Kidney (tissue), 13 donors: ENCODE measurements at regions not wholly inside any gene's neighbourhood (a gene's known extent, or its start where the extent isn't known, plus 50 kb on each side); places are given as distances from the start of the nearest gene placed in this dataset.

Source experiments
- DNase-seq, 5 donors: peaks; one replicate each; pipeline ENCODE4 v3.0.0-alpha.2; 2013 to 2020
- FAIRE-seq: peaks from 2 replicates; lab custom pipeline; 2012; peaks lifted over from hg19 to GRCh38; lab: Jason Lieb, UNC
- H3K27ac ChIP-seq, 2 donors: one replicate each; pipeline ENCODE4 v1.7.0; 2013; ENCODE audit warnings: low read depth in 2 of 2, low read length in 2 of 2, inconsistent platforms in 1 of 2
- H3K27me3 ChIP-seq: one replicate; pipeline ENCODE4 v1.7.1; 2013; ENCODE audit warnings: low read length, inconsistent platforms; ENCODE audit not compliant: control insufficient read depth, insufficient read depth
- H3K36me3 ChIP-seq, 3 donors: one replicate each; pipeline versions ENCODE4 v1.7.0 to v1.7.1; 2013; ENCODE audit warnings: low read length in 3 of 3, control low read depth in 1 of 3, inconsistent platforms in 1 of 3; ENCODE audit not compliant: insufficient read depth in 3 of 3, control insufficient read depth in 2 of 3
- H3K4me1 ChIP-seq, 3 donors: one replicate each; pipeline versions ENCODE4 v1.7.0 to v1.7.1; 2013; ENCODE audit warnings: low read length in 3 of 3, inconsistent platforms in 1 of 3, low read depth in 1 of 3; ENCODE audit not compliant: control insufficient read depth in 2 of 3, insufficient read depth in 2 of 3
- H3K4me3 ChIP-seq, 3 donors: one replicate each; pipeline versions ENCODE4 v1.7.0 to v1.8.1; 2013; ENCODE audit warnings: low read length in 3 of 3, control low read depth in 1 of 3, inconsistent platforms in 1 of 3
- H3K9ac ChIP-seq, 3 donors: one replicate each; pipeline versions ENCODE4 v1.7.0 to v1.7.1; 2013; ENCODE audit warnings: low read length in 3 of 3, control low read depth in 1 of 3, inconsistent platforms in 1 of 3
- H3K9me3 ChIP-seq, 3 donors: one replicate each; pipeline versions ENCODE4 v1.7.0 to v1.7.1; 2013; ENCODE audit warnings: low read length in 3 of 3, control low read depth in 1 of 3, inconsistent platforms in 1 of 3; ENCODE audit not compliant: control insufficient read depth in 2 of 3, insufficient read depth in 1 of 3
- intact Hi-C: fragments of 100-400 bp; cut with DNase I; formaldehyde crosslinking; loops from one replicate; pipeline ENCODE4 v1.11.1; 2022
- TF ChIP-seq, protein P1 (sequence below): IDR thresholded peaks from 3 replicates; pipeline ENCODE4 v1.5.1; 2012; ENCODE audit warnings: mild to moderate bottlenecking, moderate library complexity, borderline replicate concordance; ENCODE audit not compliant: insufficient read depth; ENCODE audit errors: extremely low read depth
- donor health status: control.
- donor health status: control.
- donor health status: control.
- donor health status: control.
- donor health status: control.
- donor health status: DM: yes; HTN: yes; CAD: no.
- donor health status: Normal renal cell carcinoma (clear cell type).

DNA sequence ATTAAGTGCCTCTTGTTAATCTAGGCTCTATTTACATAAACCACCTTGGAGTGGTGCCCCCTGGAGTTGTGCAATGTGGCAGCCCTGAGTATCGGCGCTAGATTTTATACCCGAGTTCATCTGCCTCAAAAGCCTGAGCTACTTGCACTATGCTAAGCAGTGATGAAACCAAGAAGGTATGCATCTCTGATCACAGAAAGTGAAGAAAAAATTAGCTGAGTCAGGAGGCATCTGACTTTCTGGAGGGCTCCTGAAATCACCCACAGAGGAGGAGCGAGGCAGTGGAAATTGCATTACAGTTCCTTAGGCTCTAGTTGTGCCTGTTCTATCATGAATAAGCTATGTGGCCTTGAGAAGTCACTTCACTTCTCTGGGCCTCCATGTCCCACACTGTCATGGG, 80.3 kb upstream of the PSMD7 start:
- H3K9me3 ChIP-seq = peaks cover 0 to 4% (median 0%) of the 10 kb centered on the region in 3 donors
- H3K27ac ChIP-seq = no peak overlapping the region
- DNase-seq = no peak
- no peak overlapping the region for H3K9ac ChIP-seq
- TF ChIP-seq, protein P1, sequence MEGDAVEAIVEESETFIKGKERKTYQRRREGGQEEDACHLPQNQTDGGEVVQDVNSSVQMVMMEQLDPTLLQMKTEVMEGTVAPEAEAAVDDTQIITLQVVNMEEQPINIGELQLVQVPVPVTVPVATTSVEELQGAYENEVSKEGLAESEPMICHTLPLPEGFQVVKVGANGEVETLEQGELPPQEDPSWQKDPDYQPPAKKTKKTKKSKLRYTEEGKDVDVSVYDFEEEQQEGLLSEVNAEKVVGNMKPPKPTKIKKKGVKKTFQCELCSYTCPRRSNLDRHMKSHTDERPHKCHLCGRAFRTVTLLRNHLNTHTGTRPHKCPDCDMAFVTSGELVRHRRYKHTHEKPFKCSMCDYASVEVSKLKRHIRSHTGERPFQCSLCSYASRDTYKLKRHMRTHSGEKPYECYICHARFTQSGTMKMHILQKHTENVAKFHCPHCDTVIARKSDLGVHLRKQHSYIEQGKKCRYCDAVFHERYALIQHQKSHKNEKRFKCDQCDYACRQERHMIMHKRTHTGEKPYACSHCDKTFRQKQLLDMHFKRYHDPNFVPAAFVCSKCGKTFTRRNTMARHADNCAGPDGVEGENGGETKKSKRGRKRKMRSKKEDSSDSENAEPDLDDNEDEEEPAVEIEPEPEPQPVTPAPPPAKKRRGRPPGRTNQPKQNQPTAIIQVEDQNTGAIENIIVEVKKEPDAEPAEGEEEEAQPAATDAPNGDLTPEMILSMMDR = no peak
- no peaks in the 10 kb centered on the region for H3K36me3 ChIP-seq
- intact Hi-C loops = no loop called here
- no peaks in the 10 kb centered on the region for H3K4me1 ChIP-seq
- no peak overlapping the region for H3K4me3 ChIP-seq
- no peaks in the 10 kb centered on the region for H3K27me3 ChIP-seq
- no peak for FAIRE-seq

- no peak overlapping the region for H3K9ac ChIP-seq
- TF ChIP-seq, protein P1 = no peak
- no peak for FAIRE-seq
- no peaks in the 10 kb centered on the region for H3K27me3 ChIP-seq
- H3K9me3 ChIP-seq = peaks cover 0 to 4% (median 0%) of the 10 kb centered on the region in 3 donors
- H3K4me1 ChIP-seq = no peaks in the 10 kb centered on the region
- intact Hi-C loops = no loop called here
- H3K36me3 ChIP-seq = no peaks in the 10 kb centered on the region
- no peak for DNase-seq
- H3K4me3 ChIP-seq = no peak overlapping the region
- H3K27ac ChIP-seq = no peak overlapping the region
Observed at GRCh38 chr16:74215249-74215648, 81.4 kb upstream of the PSMD7 start.

DNA sequence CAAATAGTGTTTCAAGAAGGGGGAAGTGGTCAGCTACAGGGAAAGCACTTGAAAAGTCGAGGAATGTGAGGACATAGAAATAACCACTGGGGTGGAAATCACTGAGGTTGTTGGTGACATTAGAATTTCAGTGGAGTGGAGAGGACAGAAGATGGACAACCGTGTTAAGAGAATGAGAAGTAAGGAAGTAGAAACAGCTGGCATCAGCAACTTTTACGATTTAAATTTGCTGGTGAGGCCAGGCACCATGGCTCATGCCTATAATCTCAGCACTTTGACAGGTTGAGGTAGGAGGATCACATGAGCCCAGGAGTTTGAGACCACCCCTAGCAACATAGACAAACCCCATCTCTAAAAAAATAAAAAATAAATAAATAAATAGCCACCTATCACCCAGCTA, 83.2 kb upstream of the PSMD7 start:
- intact Hi-C loops = no loop called here
- Histone ChIP-seq H3K9me3 (peaks cover 0 to 4% (median 0%) of the 10 kb centered on the region in 3 donors), H3K4me3 (no peak overlapping the region), H3K36me3 (no peaks in the 10 kb centered on the region), H3K27me3 (no peaks in the 10 kb centered on the region), H3K27ac (no peak overlapping the region), H3K9ac (no peak overlapping the region), H3K4me1 (no peaks in the 10 kb centered on the region)
- TF ChIP-seq, protein P1 = no peak
- no peak for DNase-seq
- no peak for FAIRE-seq

GRCh38 chr16:74210245-74210644, 86.4 kb upstream of the PSMD7 start:
- H3K4me1 ChIP-seq = no peaks in the 10 kb centered on the region
- H3K27me3 ChIP-seq = no peaks in the 10 kb centered on the region
- H3K36me3 ChIP-seq = no peaks in the 10 kb centered on the region
- FAIRE-seq (no peak), DNase-seq (no peak)
- H3K9ac ChIP-seq = no peak overlapping the region
- peaks cover 0 to 4% (median 0%) of the 10 kb centered on the region in 3 donors for H3K9me3 ChIP-seq
- H3K27ac ChIP-seq = no peak overlapping the region
- TF ChIP-seq, protein P1 = no peak
- H3K4me3 ChIP-seq = no peak overlapping the region
- intact Hi-C loops = no loop called here
